ENCODE measurements at regions not wholly inside any gene's neighbourhood (a gene's known extent, or its start where the extent isn't known, plus 50 kb on each side); places are given as distances from the start of the nearest gene placed in this dataset.

DNA sequence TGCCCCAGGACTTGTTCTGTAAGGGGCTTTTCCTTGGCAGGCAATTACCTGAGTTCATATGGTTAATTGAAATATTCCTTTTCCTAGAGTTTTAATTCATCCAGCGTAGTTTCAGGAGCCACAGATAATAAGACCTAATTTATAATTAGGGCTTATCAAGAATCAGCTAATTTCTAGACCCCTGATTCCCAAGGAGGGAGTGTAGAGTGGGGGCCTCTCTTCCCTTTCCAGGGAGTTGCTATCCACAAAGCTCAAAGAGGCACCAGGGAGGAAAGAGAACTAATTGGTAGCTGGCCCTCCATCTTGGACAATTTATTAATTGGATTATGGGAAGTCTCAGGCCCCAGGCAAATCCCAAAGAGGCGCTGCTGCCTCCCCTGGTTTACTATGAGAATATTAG, 75.8 kb upstream of the ZNF618 start:
- no peak for DNase-seq (ENCODE audit: low read depth)
- TF ChIP-seq, protein P1, sequence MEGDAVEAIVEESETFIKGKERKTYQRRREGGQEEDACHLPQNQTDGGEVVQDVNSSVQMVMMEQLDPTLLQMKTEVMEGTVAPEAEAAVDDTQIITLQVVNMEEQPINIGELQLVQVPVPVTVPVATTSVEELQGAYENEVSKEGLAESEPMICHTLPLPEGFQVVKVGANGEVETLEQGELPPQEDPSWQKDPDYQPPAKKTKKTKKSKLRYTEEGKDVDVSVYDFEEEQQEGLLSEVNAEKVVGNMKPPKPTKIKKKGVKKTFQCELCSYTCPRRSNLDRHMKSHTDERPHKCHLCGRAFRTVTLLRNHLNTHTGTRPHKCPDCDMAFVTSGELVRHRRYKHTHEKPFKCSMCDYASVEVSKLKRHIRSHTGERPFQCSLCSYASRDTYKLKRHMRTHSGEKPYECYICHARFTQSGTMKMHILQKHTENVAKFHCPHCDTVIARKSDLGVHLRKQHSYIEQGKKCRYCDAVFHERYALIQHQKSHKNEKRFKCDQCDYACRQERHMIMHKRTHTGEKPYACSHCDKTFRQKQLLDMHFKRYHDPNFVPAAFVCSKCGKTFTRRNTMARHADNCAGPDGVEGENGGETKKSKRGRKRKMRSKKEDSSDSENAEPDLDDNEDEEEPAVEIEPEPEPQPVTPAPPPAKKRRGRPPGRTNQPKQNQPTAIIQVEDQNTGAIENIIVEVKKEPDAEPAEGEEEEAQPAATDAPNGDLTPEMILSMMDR (IDR thresholded peaks at IDR 0.05; ENCODE audit: insufficient read depth, low read depth, low read length) = no peak
- H3K4me3 ChIP-seq (ENCODE audit: low read depth, low read length) = no peak overlapping the region

DNA sequence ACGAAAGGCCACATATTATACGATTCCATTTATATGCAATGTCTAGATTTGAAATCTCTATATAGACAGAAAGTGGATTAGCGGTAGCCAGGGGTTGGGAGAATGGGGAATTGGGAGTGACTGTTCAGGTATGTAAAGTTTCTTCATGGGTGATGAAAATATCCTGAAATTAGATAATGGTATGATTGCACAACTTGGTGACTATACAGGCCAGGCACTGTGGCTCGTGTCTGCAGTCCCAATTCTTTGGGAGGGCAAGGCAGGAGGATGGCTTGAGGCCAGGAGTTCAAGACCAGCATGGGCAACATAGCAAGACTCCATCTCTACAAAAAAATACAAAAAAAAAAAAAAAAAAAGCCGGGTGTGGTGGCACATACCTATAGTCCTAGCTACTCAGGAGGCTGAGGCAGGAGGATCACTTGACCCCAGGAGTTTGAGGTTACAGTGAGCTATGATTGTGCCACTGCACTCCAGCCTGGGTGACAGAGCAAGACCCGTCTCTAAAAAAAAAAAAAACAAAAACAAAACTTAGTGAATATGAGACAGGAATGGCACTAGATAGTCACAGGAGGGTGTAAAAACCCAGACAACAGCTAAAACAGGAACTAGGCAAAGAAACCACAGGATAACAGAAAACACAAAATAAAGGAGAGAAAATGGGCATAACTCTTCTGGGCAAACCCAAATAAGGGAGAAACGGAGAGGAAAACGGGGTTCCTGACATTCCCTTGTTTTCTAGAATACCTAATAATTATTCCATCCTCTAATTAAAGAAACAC, 72.1 kb upstream of the ZNF618 start:
- DNase-seq (ENCODE audit: low read depth) = no peak
- no peak overlapping the region for H3K4me3 ChIP-seq (ENCODE audit: low read depth, low read length)
- TF ChIP-seq, protein P1 (IDR thresholded peaks at IDR 0.05; ENCODE audit: insufficient read depth, low read depth, low read length) = no peak

DNA sequence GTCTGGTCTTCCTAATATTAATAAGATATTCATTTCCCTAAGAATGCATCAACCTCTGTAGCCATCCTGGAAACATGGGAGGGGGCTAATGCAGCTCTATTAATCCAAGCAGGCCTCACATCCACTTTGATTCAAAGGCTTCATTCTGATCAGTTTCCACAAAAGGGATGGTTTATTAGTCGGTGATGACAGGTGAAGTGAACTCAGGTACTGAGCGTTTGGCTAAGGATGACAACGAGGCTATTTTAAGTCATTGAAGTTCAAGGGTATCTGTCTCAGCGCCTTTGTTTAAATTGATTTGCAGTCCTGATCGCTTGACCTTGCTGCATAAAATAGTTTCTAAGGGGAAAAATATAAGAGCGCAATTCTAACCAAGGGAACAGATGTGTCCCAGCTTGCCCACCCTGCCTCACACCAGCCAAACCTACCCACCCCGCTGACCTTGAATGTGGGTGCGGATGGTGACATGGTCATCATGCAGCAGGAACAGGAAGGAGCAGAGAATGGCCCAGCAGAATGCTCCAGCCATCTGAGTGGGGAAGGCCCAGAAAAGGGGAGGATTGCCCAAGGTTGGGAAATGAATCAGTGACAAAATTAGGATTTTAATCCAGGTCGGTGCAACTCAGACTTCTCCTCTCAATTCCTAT, 70.5 kb upstream of the ZNF618 start:
- H3K4me3 ChIP-seq (ENCODE audit: low read depth, low read length) = no peak overlapping the region
- TF ChIP-seq, protein P1 (IDR thresholded peaks at IDR 0.05; ENCODE audit: insufficient read depth, low read depth, low read length) = no peak
- no peak for DNase-seq (ENCODE audit: low read depth)

DNA sequence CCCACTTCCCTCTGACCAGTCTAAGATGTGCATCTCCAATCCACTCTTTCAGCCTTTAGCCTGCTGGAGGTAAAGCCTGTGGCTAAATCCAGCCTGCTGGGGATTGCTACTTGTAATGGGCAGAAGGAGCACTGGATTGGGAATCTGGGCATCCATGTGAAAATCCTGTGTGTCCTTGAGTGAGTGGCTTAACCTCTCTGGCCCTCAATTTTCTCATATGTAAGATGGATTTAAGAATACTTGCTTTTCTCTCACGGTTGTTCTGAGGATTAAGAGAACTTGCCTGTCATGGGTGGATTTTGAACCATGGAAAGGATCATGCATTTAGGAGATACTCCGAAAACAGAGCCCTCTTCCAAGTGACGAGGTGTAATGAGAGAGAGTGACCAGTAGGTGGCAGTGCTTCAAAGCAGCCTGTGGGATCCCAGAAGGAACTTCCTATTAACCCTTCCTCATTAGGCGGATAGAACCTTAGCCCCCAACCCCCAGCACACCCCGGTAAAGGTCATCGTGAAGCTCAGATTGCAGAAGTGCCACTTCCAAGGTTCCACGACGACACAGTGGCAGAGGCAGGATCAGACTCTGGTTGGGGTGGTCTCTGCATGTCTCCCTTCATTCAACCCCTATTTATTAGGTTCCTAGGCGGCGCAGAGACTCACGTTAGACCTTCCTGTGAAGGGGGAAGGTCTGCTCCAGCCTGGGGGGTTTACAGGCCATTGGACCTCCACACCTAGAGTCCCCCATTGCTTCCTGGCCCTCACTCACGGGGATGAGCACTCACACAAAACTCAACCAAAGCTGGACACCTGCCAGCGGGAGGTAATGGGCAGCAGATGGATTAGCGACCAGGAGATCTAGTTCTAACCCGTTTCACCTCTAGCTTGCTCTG, 68.7 kb upstream of the ZNF618 start:
- peak overlapping the region; percentile 27 for H3K4me3 ChIP-seq (ENCODE audit: low read depth, low read length)
- peak; percentile 66 for DNase-seq (ENCODE audit: low read depth)
- TF ChIP-seq, protein P1 (IDR thresholded peaks at IDR 0.05; ENCODE audit: insufficient read depth, low read depth, low read length) = peak; percentile 92

DNA sequence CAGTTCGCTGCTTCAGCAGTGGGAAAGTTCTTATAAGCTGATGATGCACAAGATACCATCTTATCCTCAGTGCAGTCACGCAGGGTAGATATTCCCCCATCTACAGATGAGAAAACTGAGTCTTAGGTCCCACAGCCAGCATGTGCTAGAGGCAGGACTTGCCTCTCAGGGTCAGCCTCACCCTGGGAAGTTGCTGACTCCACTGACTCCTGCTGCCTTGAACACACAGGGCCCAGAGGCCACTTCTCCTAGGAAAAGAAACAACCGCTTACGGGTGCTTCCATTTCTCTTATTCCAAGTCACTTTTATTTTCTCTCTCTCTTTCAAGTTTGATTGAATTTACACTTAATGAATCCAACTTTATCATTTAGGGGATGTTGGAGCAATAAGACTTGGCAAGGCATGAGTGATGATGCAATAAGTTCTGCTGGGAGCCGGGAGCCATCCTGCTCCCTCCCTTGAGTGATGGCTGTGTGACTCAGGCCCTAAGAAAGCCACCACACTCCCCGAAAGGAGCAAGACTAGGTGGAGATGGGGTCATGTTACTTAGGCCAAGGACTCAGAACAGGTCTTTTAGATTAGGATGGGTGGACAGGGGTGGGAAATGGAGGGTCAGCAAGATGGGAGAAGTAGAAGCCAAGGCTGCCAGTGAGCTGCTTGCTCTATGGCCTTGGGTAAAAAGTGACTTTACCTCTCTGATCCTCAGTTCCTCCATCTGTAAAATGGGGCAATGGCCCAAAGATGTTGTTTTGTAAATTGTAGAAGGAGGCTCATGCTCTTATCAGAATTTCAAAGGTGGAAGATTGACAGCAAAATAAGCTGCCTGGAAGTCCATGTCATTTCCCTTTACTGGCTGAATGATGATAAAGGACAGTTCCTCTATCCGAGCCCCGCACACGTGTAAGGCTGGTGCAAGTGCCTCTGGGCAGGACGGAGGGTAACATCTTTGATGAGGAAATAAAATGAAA, 67.4 kb upstream of the ZNF618 start:
- peak; percentile 80 for DNase-seq (ENCODE audit: low read depth)
- H3K4me3 ChIP-seq (ENCODE audit: low read depth, low read length) = no peak overlapping the region
- TF ChIP-seq, protein P1 (IDR thresholded peaks at IDR 0.05; ENCODE audit: insufficient read depth, low read depth, low read length) = no peak

DNA sequence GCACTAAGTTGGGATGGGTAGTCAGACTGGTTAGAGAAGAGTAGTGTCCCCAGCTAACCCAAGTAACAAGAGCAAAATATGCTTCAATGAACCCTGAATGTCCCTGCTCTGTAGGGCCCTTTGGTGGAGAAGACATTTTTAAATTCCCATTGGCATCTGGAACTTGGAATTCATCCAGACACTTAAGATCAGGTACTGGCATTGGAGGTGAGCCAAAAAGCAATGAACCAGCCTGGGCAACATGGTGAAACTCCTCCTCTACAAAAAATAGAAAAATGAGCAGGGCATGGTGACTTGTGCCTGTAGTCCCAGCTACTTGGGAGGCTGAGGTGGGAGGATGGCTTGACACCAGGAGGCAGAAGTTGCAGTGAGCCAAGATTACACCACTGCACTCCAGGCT, 58.9 kb upstream of the ZNF618 start:
- TF ChIP-seq, protein P1 (IDR thresholded peaks at IDR 0.05; ENCODE audit: insufficient read depth, low read depth, low read length) = no peak
- H3K4me3 ChIP-seq (ENCODE audit: low read depth, low read length) = no peak overlapping the region
- no peak for DNase-seq (ENCODE audit: low read depth)

All from fibroblast of villous mesenchyme (primary cell).